K562 (cell line): ENCODE measurements at regions not wholly inside any gene's neighbourhood (a gene's known extent, or its start where the extent isn't known, plus 50 kb on each side); places are given as distances from the start of the nearest gene placed in this dataset.

Experiments used
- ATAC-seq: fragments of 200-7000 bp; cut with Tn5 transposase; 3 replicates; pipeline ENCODE4 v1.9.1; 2020; ENCODE audit warnings: moderate library complexity
- BruUV-seq: library from RNA; stranded (reverse); fragments of 400-500 nt; replicated peaks from 2 replicates; lab custom pipeline; 2021; lab: Mats Ljungman, UMichigan
- CTCF ChIA-PET: fragments of 300-600 bp; formaldehyde crosslinking; extraction: SDS; loops from one replicate; lab custom pipeline; 2021; ENCODE audit warnings: low intra/inter-chr PET ratio; lab: Yijun Ruan, JAX
- POLR2A ChIA-PET: fragments of 300-600, 350-650 bp; sonication (Branson Sonifier 250); formaldehyde crosslinking; extraction: SDS; loops from one replicate; lab custom pipeline; 2021; ENCODE audit warnings: antibody characterized with exemption, inconsistent platforms; lab: Yijun Ruan, JAX
- DNase-seq, 4 experiments: peaks; one replicate each; pipeline versions ENCODE4 v3.0.0 to v3.0.0-alpha.2; 2011 to 2018; ENCODE audit warnings: low spot score in 3 of 4, mixed read lengths in 3 of 4; ENCODE audit errors: extremely low read depth in 1 of 4
- FAIRE-seq: peaks from 2 replicates; lab custom pipeline; 2011; peaks lifted over from hg19 to GRCh38; lab: Jason Lieb, UNC
- H2AFZ ChIP-seq: 2 replicates; pipeline ENCODE4 v1.6.0; 2011; ENCODE audit warnings: low read depth, low read length, control low read depth, inconsistent platforms
- H3K27ac ChIP-seq: fragments of 200-600 bp; 3 replicates; pipeline ENCODE4 v1.8.0; 2011; ENCODE audit warnings: low read depth, mild to moderate bottlenecking, control low read depth, inconsistent platforms, low read length, moderate library complexity, mixed read lengths; ENCODE audit errors: extremely low read depth
- H3K27me3 ChIP-seq, 2 experiments: fragments of 300-600 bp in 1 of 2; 2 replicates in 1 of 2; 3 replicates in 1 of 2; pipeline versions ENCODE4 v1.6.0 to v1.8.0; 2011; ENCODE audit warnings: inconsistent platforms in 2 of 2, low read length in 2 of 2, mild to moderate bottlenecking in 1 of 2, mixed read lengths in 1 of 2, moderate library complexity in 1 of 2; ENCODE audit not compliant: control insufficient read depth in 2 of 2, insufficient read depth in 2 of 2
- H3K36me3 ChIP-seq: fragments of 300-600 bp; 3 replicates; pipeline ENCODE4 v1.8.0; 2011; ENCODE audit warnings: mild to moderate bottlenecking, low read length, inconsistent platforms; ENCODE audit not compliant: control insufficient read depth, insufficient read depth
- H3K4me1 ChIP-seq, 2 experiments: fragments of 200-600 bp in 1 of 2; replicated peaks in 1 of 2; 2 replicates in 1 of 2; 3 replicates in 1 of 2; pipeline versions ENCODE4 v1.5.1 to v1.8.0; 2011; ENCODE audit warnings: inconsistent platforms in 2 of 2, low read length in 2 of 2, mild to moderate bottlenecking in 1 of 2, mixed read lengths in 1 of 2, moderate library complexity in 1 of 2; ENCODE audit not compliant: control insufficient read depth in 2 of 2, insufficient read depth in 2 of 2
- H3K4me2 ChIP-seq: 2 replicates; pipeline ENCODE4 v1.6.1; 2011; ENCODE audit warnings: low read length, control low read depth, inconsistent platforms, mixed read lengths; ENCODE audit not compliant: insufficient read depth
- H3K4me3 ChIP-seq: fragments of 200-600 bp; sonication (generic), shearing (Covaris generic); 2 replicates; pipeline ENCODE4 v1.5.1; 2016; ENCODE audit warnings: control low read depth, inconsistent platforms
- H3K79me2 ChIP-seq: fragments of 200-600 bp; 3 replicates; pipeline ENCODE4 v1.8.0; 2011; ENCODE audit warnings: low read length, inconsistent platforms; ENCODE audit not compliant: control insufficient read depth, insufficient read depth
- H3K9ac ChIP-seq, 2 experiments: 2 replicates each; pipeline versions ENCODE4 v1.6.0 to v1.6.1; 2011; ENCODE audit warnings: low read depth in 2 of 2, low read length in 2 of 2, control low read depth in 1 of 2, inconsistent platforms in 1 of 2, mild to moderate bottlenecking in 1 of 2, mixed read lengths in 1 of 2; ENCODE audit not compliant: insufficient read depth in 1 of 2
- H3K9me1 ChIP-seq: one replicate; pipeline ENCODE4 v1.6.0; 2011; ENCODE audit warnings: inconsistent platforms, mild to moderate bottlenecking, low read length, moderate library complexity; ENCODE audit not compliant: control insufficient read depth, insufficient read depth
- H3K9me3 ChIP-seq: replicated peaks from 2 replicates; pipeline ENCODE4 v1.5.1; 2011; ENCODE audit warnings: low read depth, low read length, inconsistent platforms; ENCODE audit not compliant: control insufficient read depth, insufficient read depth
- H4K20me1 ChIP-seq: replicated peaks from 2 replicates; pipeline ENCODE4 v1.6.1; 2011; ENCODE audit warnings: low read length, inconsistent platforms, mixed read lengths; ENCODE audit not compliant: control insufficient read depth, insufficient read depth
- MEF2D ChIP-seq: conservative IDR thresholded peaks from 2 replicates; pipeline ENCODE4 v1.6.1; 2016; ENCODE audit warnings: low read depth, missing genetic modification characterization, missing compliant biosample characterization
- SMARCC2 ChIP-seq: fragments of 450-650 bp; IDR thresholded peaks from 2 replicates; pipeline ENCODE4 v1.6.1; 2017; ENCODE audit warnings: antibody characterized with exemption, moderate library complexity, mild to moderate bottlenecking, low read depth
- WGBS: fragments of 100-300 bp; shearing (Covaris generic); methylation state at CpG from one replicate; pipeline ENCODE4 v1.1.6; 2016; ENCODE audit warnings: low coverage, mixed read lengths; ENCODE audit not compliant: insufficient coverage; ENCODE audit errors: missing lambda C conversion rate; 5-methylcytosine and 5-hydroxymethylcytosine counted together
- in situ Hi-C: fragments of 300-500 bp; cut with MboI; formaldehyde crosslinking; loops from 4 replicates; pipeline ENCODE4 v1.15.0; 2018; ENCODE audit warnings: inconsistent platforms, mixed read lengths
- intact Hi-C: fragments of 100-400 bp; cut with micrococcal nuclease; formaldehyde crosslinking; loops from 2 replicates; pipeline ENCODE4 v1.14.2; 2022
- TF ChIP-seq, protein P1 (sequence below), 2 experiments: fragments of 150-350 bp in 1 of 2; IDR thresholded peaks; 2 replicates each; pipeline ENCODE4 v1.6.1; 2012 to 2016; ENCODE audit warnings: low read depth in 2 of 2, low read length in 2 of 2, mild to moderate bottlenecking in 1 of 2, moderate library complexity in 1 of 2
- TF ChIP-seq, protein P2 (sequence below): fragments of 250-450 bp; sonication (Bioruptor Pico); IDR thresholded peaks from 2 replicates; pipeline ENCODE4 v1.4.0; 2020; ENCODE audit warnings: mild to moderate bottlenecking, moderate library complexity
- TF ChIP-seq, protein P3 (sequence below): fragments of 250-450 bp; sonication (Bioruptor Pico); IDR thresholded peaks from 2 replicates; pipeline ENCODE4 v1.4.0; 2020; ENCODE audit warnings: mild to moderate bottlenecking, moderate library complexity

DNA sequence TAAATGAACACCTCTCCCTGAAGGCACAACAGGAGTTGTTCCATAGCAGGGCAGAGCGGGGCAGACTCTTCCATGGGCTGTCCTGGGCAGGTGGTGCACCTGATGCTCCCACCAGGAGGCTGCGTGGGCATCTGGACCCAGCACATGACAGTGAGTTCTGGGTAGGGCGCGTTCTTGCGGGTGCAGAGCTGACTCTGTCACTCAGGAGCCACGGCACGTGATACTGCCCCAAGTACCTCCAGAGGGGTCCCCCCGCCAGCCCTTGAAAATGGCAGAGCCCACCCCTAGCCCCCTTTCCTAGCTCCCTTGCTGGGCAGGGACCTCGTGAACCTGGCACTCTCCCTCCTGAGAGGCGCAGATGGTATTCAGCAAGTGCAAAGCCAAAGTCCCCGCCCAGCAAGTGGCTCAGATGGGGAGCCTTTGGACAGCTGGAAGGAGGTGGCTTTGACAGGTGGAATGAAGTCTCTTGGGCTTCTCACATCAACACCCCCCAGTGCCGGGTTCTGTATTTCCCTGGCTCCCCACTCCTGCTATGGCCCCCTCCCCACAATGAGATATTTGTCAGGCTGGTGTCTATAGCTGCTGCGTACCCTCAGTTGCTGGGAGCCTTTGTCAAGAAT is 172.1 kb downstream of the TBC1D2B start:
- H3K36me3 ChIP-seq, result no peaks in the 10 kb centered on the region
- no peak overlapping the region for H3K4me3 ChIP-seq
- no peaks in the 10 kb centered on the region for H3K79me2 ChIP-seq
- CTCF ChIA-PET, result no interaction called here
- no peak overlapping the region for H3K27ac ChIP-seq
- peaks cover 2 to 25% of the 10 kb centered on the region in 2 experiments; a peak in 3 of 5 replicates for H3K4me1 ChIP-seq
- no peak overlapping the region for H3K9ac ChIP-seq
- 11% methylated on average over 11 of the region's 13 CpGs for WGBS
- no peak for FAIRE-seq
- in situ Hi-C loops, result no loop called here
- no peak overlapping the region for H3K4me2 ChIP-seq
- H3K27me3 ChIP-seq, result peaks cover 0 to 11% of the 10 kb centered on the region in 2 experiments; a peak in 3 of 5 replicates
- H2AFZ ChIP-seq, result no peak overlapping the region
- no peaks in the 10 kb centered on the region for H3K9me3 ChIP-seq
- TF ChIP-seq MEF2D (tag) (no peak), SMARCC2 (no peak)
- TF ChIP-seq, protein P1, sequence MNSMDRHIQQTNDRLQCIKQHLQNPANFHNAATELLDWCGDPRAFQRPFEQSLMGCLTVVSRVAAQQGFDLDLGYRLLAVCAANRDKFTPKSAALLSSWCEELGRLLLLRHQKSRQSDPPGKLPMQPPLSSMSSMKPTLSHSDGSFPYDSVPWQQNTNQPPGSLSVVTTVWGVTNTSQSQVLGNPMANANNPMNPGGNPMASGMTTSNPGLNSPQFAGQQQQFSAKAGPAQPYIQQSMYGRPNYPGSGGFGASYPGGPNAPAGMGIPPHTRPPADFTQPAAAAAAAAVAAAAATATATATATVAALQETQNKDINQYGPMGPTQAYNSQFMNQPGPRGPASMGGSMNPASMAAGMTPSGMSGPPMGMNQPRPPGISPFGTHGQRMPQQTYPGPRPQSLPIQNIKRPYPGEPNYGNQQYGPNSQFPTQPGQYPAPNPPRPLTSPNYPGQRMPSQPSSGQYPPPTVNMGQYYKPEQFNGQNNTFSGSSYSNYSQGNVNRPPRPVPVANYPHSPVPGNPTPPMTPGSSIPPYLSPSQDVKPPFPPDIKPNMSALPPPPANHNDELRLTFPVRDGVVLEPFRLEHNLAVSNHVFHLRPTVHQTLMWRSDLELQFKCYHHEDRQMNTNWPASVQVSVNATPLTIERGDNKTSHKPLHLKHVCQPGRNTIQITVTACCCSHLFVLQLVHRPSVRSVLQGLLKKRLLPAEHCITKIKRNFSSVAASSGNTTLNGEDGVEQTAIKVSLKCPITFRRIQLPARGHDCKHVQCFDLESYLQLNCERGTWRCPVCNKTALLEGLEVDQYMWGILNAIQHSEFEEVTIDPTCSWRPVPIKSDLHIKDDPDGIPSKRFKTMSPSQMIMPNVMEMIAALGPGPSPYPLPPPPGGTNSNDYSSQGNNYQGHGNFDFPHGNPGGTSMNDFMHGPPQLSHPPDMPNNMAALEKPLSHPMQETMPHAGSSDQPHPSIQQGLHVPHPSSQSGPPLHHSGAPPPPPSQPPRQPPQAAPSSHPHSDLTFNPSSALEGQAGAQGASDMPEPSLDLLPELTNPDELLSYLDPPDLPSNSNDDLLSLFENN (IDR thresholded peaks at IDR 0.05; ENCODE audit: low read depth in 2 of 2, low read length in 2 of 2), result no peak
- TF ChIP-seq, protein P2, sequence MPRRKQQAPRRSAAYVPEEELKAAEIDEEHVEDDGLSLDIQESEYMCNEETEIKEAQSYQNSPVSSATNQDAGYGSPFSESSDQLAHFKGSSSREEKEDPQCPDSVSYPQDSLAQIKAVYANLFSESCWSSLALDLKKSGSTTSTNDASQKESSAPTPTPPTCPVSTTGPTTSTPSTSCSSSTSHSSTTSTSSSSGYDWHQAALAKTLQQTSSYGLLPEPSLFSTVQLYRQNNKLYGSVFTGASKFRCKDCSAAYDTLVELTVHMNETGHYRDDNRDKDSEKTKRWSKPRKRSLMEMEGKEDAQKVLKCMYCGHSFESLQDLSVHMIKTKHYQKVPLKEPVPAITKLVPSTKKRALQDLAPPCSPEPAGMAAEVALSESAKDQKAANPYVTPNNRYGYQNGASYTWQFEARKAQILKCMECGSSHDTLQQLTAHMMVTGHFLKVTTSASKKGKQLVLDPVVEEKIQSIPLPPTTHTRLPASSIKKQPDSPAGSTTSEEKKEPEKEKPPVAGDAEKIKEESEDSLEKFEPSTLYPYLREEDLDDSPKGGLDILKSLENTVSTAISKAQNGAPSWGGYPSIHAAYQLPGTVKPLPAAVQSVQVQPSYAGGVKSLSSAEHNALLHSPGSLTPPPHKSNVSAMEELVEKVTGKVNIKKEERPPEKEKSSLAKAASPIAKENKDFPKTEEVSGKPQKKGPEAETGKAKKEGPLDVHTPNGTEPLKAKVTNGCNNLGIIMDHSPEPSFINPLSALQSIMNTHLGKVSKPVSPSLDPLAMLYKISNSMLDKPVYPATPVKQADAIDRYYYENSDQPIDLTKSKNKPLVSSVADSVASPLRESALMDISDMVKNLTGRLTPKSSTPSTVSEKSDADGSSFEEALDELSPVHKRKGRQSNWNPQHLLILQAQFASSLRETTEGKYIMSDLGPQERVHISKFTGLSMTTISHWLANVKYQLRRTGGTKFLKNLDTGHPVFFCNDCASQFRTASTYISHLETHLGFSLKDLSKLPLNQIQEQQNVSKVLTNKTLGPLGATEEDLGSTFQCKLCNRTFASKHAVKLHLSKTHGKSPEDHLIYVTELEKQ (CRISPR knock-in tag), result no peak
- TF ChIP-seq, protein P3, sequence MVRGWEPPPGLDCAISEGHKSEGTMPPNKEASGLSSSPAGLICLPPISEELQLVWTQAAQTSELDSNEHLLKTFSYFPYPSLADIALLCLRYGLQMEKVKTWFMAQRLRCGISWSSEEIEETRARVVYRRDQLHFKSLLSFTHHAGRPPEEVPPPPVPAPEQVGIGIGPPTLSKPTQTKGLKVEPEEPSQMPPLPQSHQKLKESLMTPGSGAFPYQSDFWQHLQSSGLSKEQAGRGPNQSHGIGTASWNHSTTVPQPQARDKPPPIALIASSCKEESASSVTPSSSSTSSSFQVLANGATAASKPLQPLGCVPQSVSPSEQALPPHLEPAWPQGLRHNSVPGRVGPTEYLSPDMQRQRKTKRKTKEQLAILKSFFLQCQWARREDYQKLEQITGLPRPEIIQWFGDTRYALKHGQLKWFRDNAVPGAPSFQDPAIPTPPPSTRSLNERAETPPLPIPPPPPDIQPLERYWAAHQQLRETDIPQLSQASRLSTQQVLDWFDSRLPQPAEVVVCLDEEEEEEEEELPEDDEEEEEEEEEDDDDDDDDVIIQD (CRISPR knock-in tag), result no peak
- POLR2A ChIA-PET, result no interaction called here
- no peaks in the 10 kb centered on the region for H3K9me1 ChIP-seq
- ATAC-seq, result no peak
- peaks cover 6% of the 10 kb centered on the region; the same call in 1 of the 2 replicates for H4K20me1 ChIP-seq
- BruUV-seq, result no TSS peak
- no peak for DNase-seq
- intact Hi-C loops, result no loop called here
